ENCODE measurements at regions not wholly inside any gene's neighbourhood (a gene's known extent, or its start where the extent isn't known, plus 50 kb on each side); places are given as distances from the start of the nearest gene placed in this dataset.

GRCh38 chr9:1775230-1775629 is 239.9 kb upstream of the SMARCA2 start:
- TF ChIP-seq RAD21 (IDR thresholded peaks at IDR 0.05; ENCODE audit: low read length) (no peak), TCF12 (IDR thresholded peaks at IDR 0.05) (no peak), EZH2phosphoT487 (IDR thresholded peaks at IDR 0.05; ENCODE audit: borderline replicate concordance, low read depth) (no peak), REST (IDR thresholded peaks at IDR 0.05; ENCODE audit: low read depth, low read length) (no peak), GABPA (IDR thresholded peaks at IDR 0.05; ENCODE audit: low read depth) (no peak), FOXM1 (IDR thresholded peaks at IDR 0.05; ENCODE audit: low read depth) (no peak), RFX5 (IDR thresholded peaks at IDR 0.05; ENCODE audit: low read length) (no peak), JUND (IDR thresholded peaks at IDR 0.05) (no peak), MXI1 (IDR thresholded peaks at IDR 0.05; ENCODE audit: low read depth, low read length) (no peak)
- TF ChIP-seq, protein P1, sequence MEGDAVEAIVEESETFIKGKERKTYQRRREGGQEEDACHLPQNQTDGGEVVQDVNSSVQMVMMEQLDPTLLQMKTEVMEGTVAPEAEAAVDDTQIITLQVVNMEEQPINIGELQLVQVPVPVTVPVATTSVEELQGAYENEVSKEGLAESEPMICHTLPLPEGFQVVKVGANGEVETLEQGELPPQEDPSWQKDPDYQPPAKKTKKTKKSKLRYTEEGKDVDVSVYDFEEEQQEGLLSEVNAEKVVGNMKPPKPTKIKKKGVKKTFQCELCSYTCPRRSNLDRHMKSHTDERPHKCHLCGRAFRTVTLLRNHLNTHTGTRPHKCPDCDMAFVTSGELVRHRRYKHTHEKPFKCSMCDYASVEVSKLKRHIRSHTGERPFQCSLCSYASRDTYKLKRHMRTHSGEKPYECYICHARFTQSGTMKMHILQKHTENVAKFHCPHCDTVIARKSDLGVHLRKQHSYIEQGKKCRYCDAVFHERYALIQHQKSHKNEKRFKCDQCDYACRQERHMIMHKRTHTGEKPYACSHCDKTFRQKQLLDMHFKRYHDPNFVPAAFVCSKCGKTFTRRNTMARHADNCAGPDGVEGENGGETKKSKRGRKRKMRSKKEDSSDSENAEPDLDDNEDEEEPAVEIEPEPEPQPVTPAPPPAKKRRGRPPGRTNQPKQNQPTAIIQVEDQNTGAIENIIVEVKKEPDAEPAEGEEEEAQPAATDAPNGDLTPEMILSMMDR (IDR thresholded peaks at IDR 0.05): no peak
